Right cardiac atrium (tissue), 5 donors: ENCODE measurements at regions not wholly inside any gene's neighbourhood (a gene's known extent, or its start where the extent isn't known, plus 50 kb on each side); places are given as distances from the start of the nearest gene placed in this dataset.
A peak's percentile ranks its signal among the peaks of the same experiment; 100 is the strongest.

Experiments
- ATAC-seq, 2 donors: fragments of 200-7000 bp; cut with Tn5 transposase; one replicate each; pipeline versions ENCODE4 v1.8.0 to v1.9.1; 2020; ENCODE audit warnings: moderate library complexity in 2 of 2, mild to moderate bottlenecking in 1 of 2
- DNase-seq, 3 donors: peaks; one replicate each; pipeline ENCODE4 v3.0.0-alpha.2; 2020
- H3K27ac ChIP-seq: one replicate; pipeline ENCODE4 v1.5.1; 2013; ENCODE audit warnings: mild to moderate bottlenecking, low read length, control low read depth, moderate library complexity
- H3K27me3 ChIP-seq: one replicate; pipeline ENCODE4 v1.6.1; 2013; ENCODE audit not compliant: control insufficient read depth, insufficient read depth
- H3K4me1 ChIP-seq: one replicate; pipeline ENCODE4 v1.6.1; 2013; ENCODE audit warnings: low read length; ENCODE audit not compliant: control insufficient read depth, insufficient read depth
- H3K4me3 ChIP-seq: one replicate; pipeline ENCODE4 v1.5.1; 2013; ENCODE audit warnings: low read length, control low read depth
- H3K9me3 ChIP-seq: one replicate; pipeline ENCODE4 v1.6.1; 2013; ENCODE audit warnings: low read length; ENCODE audit not compliant: control insufficient read depth
- WGBS: extraction: QIAGEN DNeasy Blood & Tissue Kit; methylation state at CpG from one replicate; pipeline ENCODE4 v1.1.7; 2013; 5-methylcytosine and 5-hydroxymethylcytosine counted together
- intact Hi-C, 4 donors: fragments of 100-400 bp; cut with DNase I; formaldehyde crosslinking; loops; one replicate each; pipeline versions ENCODE4 v1.11.0 to v1.14.0; 2022 to 2023
- donor health status: healthy with polysubstance abuse.
- donor health status: DM: no; HTN: yes; CAD: no.
- donor health status: DM: no; HTN: no; CAD: no.
- donor health status: DM: no; HTN: yes; CAD: no; lungs with severe emphysema.
- donor health status: DM: yes; HTN: yes; CAD: no.

- Histone ChIP-seq H3K27ac (no peak overlapping the region), H3K27me3 (no peaks in the 10 kb centered on the region), H3K9me3 (no peaks in the 10 kb centered on the region), H3K4me3 (no peak overlapping the region), H3K4me1 (no peaks in the 10 kb centered on the region)
- intact Hi-C loops: no loop called here
- ATAC-seq (no peak), DNase-seq (no peak)
- WGBS: 81% methylated on average over 1 of the region's 1 CpG
These were observed 358.9 kb upstream of the FSTL5 start for GRCh38 chr4:162522724-162523123.

DNA sequence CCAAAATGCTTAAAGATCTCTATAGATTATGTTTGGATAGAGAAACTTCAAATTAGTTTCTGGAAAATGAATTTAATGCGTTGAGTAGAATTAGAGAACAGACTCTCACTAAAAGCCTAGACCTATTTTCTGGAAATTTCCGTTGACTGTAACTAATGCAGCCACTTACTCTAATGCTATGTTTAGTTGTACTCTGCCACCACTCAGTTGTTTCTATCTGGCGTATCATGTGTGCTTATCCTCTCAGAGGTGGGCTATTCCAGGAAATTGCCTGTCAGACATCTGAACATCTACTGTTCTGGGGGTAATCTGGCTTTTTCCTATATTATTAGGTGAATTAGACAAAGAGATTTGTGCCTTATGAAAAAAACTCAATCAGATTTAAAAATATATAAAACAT lies 347.1 kb upstream of the FSTL5 start:
- intact Hi-C loops: no loop called here
- Histone ChIP-seq H3K27ac (no peak overlapping the region), H3K27me3 (no peaks in the 10 kb centered on the region), H3K4me1 (no peaks in the 10 kb centered on the region), H3K9me3 (no peaks in the 10 kb centered on the region), H3K4me3 (no peak overlapping the region)
- DNase-seq: no peak
- no peak for ATAC-seq
- WGBS: 72% methylated on average over 3 of the region's 3 CpGs

DNA sequence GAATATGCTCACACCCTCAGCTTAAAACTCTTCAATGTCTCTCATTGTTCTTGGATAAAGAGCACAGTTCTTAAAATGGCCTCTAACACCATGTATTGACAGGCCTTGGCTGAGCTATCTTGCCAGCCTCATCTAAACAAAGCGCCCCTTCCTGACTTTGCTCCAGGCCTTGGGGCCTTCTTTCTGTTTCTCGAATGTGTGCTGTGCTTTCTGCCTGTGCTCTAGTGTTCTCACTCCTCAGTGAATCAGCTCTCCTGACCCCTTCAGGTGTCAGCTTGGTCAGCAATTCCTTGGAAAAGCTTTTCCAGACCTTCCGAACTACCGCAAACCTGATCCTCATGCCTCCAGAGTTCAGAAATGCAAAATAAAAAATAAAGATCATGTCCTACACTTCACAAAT lies 346.3 kb upstream of the FSTL5 start:
- Histone ChIP-seq H3K4me1 (no peaks in the 10 kb centered on the region), H3K27ac (no peak overlapping the region), H3K4me3 (no peak overlapping the region), H3K27me3 (no peaks in the 10 kb centered on the region), H3K9me3 (no peaks in the 10 kb centered on the region)
- intact Hi-C loops: no loop called here
- 84% methylated on average over 4 of the region's 4 CpGs for WGBS
- ATAC-seq: no peak
- DNase-seq: no peak

DNA sequence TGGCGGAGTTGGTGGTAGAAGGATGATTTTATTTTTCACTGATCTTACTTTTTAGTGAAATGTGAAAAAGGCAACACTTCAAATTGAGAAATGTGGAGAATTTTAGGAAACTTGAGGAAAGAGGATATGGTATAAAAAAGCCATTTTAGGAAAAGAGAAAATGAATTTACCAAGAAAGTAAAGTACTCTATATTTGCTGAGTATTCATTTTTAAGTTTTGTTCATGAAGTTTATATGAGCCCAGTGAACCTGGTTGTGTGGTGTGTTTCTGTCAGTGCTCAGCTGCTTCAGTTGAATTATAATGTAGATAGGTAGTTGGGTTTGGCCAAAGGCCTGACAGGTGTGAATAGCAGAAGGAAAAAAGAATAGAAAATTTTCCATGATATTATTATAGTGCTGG lies 345.5 kb upstream of the FSTL5 start:
- H3K27me3 ChIP-seq: no peaks in the 10 kb centered on the region
- no peak for DNase-seq
- intact Hi-C loops: no loop called here

GRCh38 chr4:162506253-162506652 lies 342.5 kb upstream of the FSTL5 start:
- no peaks in the 10 kb centered on the region for H3K27me3 ChIP-seq
- no peak overlapping the region for H3K27ac ChIP-seq
- no peaks in the 10 kb centered on the region for H3K9me3 ChIP-seq
- H3K4me3 ChIP-seq: no peak overlapping the region
- H3K4me1 ChIP-seq: no peaks in the 10 kb centered on the region
- intact Hi-C loops: no loop called here
- no peak for ATAC-seq
- DNase-seq: no peak
- 58% methylated on average over 2 of the region's 2 CpGs for WGBS

More for the DNA sequence above, 345.5 kb upstream of the FSTL5 start:
- no peak for ATAC-seq
- H3K4me1 ChIP-seq: no peaks in the 10 kb centered on the region
- 97% methylated on average over 1 of the region's 1 CpG for WGBS
- H3K9me3 ChIP-seq: no peaks in the 10 kb centered on the region
- no peak overlapping the region for H3K27ac ChIP-seq
- no peak overlapping the region for H3K4me3 ChIP-seq

GRCh38 chr4:162503868-162504267 lies 340.1 kb upstream of the FSTL5 start:
- intact Hi-C loops: no loop called here
- WGBS: 87% methylated on average over 4 of the region's 4 CpGs
- no peak for ATAC-seq

GRCh38 chr4:162502109-162502508 lies 338.3 kb upstream of the FSTL5 start:
- DNase-seq (no peak), ATAC-seq (no peak)
- no peak overlapping the region for H3K27ac ChIP-seq
- H3K4me1 ChIP-seq: no peaks in the 10 kb centered on the region
- no peaks in the 10 kb centered on the region for H3K27me3 ChIP-seq
- intact Hi-C loops: no loop called here
- no peak overlapping the region for H3K4me3 ChIP-seq
- no peaks in the 10 kb centered on the region for H3K9me3 ChIP-seq

More at GRCh38 chr4:162503868-162504267, 340.1 kb upstream of the FSTL5 start:
- Histone ChIP-seq H3K4me1 (no peaks in the 10 kb centered on the region), H3K9me3 (no peaks in the 10 kb centered on the region), H3K4me3 (no peak overlapping the region), H3K27ac (no peak overlapping the region), H3K27me3 (no peaks in the 10 kb centered on the region)
- DNase-seq: no peak

DNA sequence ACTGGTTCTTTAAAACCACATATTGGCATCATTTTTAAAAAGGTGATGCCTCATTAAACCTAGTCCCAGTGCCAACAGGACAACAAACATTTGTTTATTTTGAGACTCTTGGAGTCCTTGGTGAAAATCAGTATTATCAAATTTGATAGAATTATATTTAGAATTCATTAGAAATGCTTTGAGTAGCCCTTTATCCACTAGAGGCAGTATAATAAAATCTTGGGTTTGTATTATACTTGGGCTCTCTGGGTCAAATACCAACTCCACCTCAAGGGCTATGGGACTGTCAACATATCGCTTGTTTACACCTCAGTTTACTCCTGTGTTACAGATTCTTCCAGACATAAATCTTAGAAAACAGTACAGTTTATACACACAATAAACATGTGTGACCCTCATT lies 335.7 kb upstream of the FSTL5 start:
- no peaks in the 10 kb centered on the region for H3K27me3 ChIP-seq
- WGBS: 79% methylated on average over 1 of the region's 1 CpG
- intact Hi-C loops: loop anchor here in 3 of 4 donors (5.0 to 10.0 kb wide), 3 partner anchors 833 to 1045 kb away; partner anchors contain the start of gene NPY1R (in 2 of the 3)
- no peak overlapping the region for H3K4me3 ChIP-seq
- H3K4me1 ChIP-seq: no peaks in the 10 kb centered on the region
- no peak for ATAC-seq
- DNase-seq: no peak
- H3K9me3 ChIP-seq: no peaks in the 10 kb centered on the region
- no peak overlapping the region for H3K27ac ChIP-seq

GRCh38 chr4:162498168-162498567 lies 334.4 kb upstream of the FSTL5 start:
- intact Hi-C loops: loop anchor here in 3 of 4 donors (5.0 to 10.0 kb wide), 3 partner anchors 834 to 1047 kb away; partner anchors contain the start of gene NPY1R (in 2 of the 3)
- no peaks in the 10 kb centered on the region for H3K9me3 ChIP-seq
- DNase-seq (peak in 1 of 3 donors; percentile 53), ATAC-seq (peak; percentile 55 to 57)
- H3K27me3 ChIP-seq: no peaks in the 10 kb centered on the region
- no peak overlapping the region for H3K4me3 ChIP-seq
- H3K27ac ChIP-seq: no peak overlapping the region
- WGBS: 30% methylated on average over 2 of the region's 2 CpGs
- H3K4me1 ChIP-seq: no peaks in the 10 kb centered on the region

GRCh38 chr4:162497564-162498167 lies 333.9 kb upstream of the FSTL5 start:
- Histone ChIP-seq H3K27me3 (no peaks in the 10 kb centered on the region), H3K4me3 (no peak overlapping the region), H3K4me1 (no peaks in the 10 kb centered on the region), H3K9me3 (no peaks in the 10 kb centered on the region), H3K27ac (no peak overlapping the region)
- ATAC-seq (peak; percentile 70 to 76), DNase-seq (no peak)
- intact Hi-C loops: loop anchor here in 3 of 4 donors (5.0 to 10.0 kb wide), 3 partner anchors 835 to 1047 kb away; partner anchors contain the start of gene NPY1R (in 2 of the 3)
- 2% methylated on average over 5 of the region's 5 CpGs for WGBS

DNA sequence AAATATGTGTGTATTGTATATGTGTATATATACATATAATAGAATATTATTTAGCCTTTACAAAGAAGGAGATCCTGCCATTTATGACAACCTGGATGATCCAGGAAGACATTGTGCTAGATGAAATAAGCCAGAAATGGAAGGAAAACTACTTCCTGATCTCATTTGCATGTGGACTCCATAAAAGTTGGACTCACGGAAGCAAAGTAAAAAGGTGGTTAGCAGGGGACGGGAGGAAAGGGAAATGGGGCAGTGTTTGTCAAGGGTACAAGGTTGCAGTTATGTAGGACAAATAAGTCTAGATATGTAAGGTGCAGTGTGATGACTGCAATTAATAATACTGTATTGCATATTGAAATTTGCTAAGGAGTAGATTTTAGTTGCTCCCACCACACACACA lies 331.1 kb upstream of the FSTL5 start:
- H3K9me3 ChIP-seq: no peaks in the 10 kb centered on the region
- H3K27ac ChIP-seq: no peak overlapping the region
- no peak for ATAC-seq
- no peaks in the 10 kb centered on the region for H3K27me3 ChIP-seq
- H3K4me1 ChIP-seq: no peaks in the 10 kb centered on the region
- 69% methylated on average over 2 of the region's 2 CpGs for whole genome bisulfite sequencing
- no peak overlapping the region for H3K4me3 ChIP-seq
- DNase-seq: no peak
- intact Hi-C loops: loop anchor here in 3 of 4 donors (5.0 to 10.0 kb wide), 3 partner anchors 837 to 1050 kb away; partner anchors contain the start of gene NPY1R (in 2 of the 3)

DNA sequence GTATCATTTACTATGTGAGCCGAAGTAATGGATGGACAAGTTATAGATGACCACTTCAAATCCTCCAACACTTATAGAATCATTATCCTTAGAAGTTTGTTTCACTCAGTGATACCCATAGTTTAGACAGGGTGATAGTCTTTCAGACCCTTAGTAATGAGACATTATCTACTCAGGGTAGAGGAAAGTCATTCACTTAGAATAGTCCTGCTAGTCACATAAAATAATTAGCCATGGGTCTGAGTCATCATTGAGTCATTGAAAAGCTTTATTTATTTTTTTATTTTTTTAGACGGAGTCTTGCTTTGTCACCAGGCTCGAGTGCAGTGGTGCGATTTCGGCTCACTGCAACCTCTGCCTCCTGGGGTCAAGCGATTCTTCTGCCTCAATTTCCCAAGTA lies 321.7 kb upstream of the FSTL5 start:
- WGBS: 88% methylated on average over 6 of the region's 6 CpGs
- Histone ChIP-seq H3K27ac (no peak overlapping the region), H3K4me1 (no peaks in the 10 kb centered on the region), H3K4me3 (no peak overlapping the region), H3K9me3 (no peaks in the 10 kb centered on the region), H3K27me3 (no peaks in the 10 kb centered on the region)
- intact Hi-C loops: no loop called here
- peak in 1 of 3 donors; percentile 20 for DNase-seq
- no peak for ATAC-seq
